IPS DF 6.9 (cell line): ENCODE measurements at regions not wholly inside any gene's neighbourhood (a gene's known extent, or its start where the extent isn't known, plus 50 kb on each side); places are given as distances from the start of the nearest gene placed in this dataset.

Experiments used
- DNase-seq: peaks from one replicate; pipeline ENCODE4 v3.0.0-alpha.2; 2013; ENCODE audit warnings: low read depth, low spot score
- H3K27ac ChIP-seq: one replicate; pipeline ENCODE4 v1.5.1; 2013; ENCODE audit warnings: low read length, control low read depth
- H3K27me3 ChIP-seq: 2 replicates; pipeline ENCODE4 v1.6.1; 2013; ENCODE audit warnings: mild to moderate bottlenecking, low read length; ENCODE audit not compliant: control insufficient read depth, insufficient read depth
- H3K36me3 ChIP-seq: 2 replicates; pipeline ENCODE4 v1.6.1; 2013; ENCODE audit warnings: low read length; ENCODE audit not compliant: control insufficient read depth, insufficient read depth
- H3K4me1 ChIP-seq: 2 replicates; pipeline ENCODE4 v1.6.1; 2013; ENCODE audit warnings: low read length; ENCODE audit not compliant: control insufficient read depth, insufficient read depth
- H3K4me3 ChIP-seq: 2 replicates; pipeline ENCODE4 v1.5.1; 2013; ENCODE audit warnings: mild to moderate bottlenecking, low read length
- H3K9me3 ChIP-seq: 2 replicates; pipeline ENCODE4 v1.6.1; 2013; ENCODE audit warnings: low read length, inconsistent platforms; ENCODE audit not compliant: control insufficient read depth, insufficient read depth
- WGBS: extraction: QIAGEN DNeasy Blood & Tissue Kit; methylation state at CpG from one replicate; pipeline ENCODE4 v1.1.7; 2013; ENCODE audit warnings: mixed read lengths, missing lambda C conversion rate; ENCODE audit not compliant: insufficient read length, insufficient coverage; 5-methylcytosine and 5-hydroxymethylcytosine counted together

DNA sequence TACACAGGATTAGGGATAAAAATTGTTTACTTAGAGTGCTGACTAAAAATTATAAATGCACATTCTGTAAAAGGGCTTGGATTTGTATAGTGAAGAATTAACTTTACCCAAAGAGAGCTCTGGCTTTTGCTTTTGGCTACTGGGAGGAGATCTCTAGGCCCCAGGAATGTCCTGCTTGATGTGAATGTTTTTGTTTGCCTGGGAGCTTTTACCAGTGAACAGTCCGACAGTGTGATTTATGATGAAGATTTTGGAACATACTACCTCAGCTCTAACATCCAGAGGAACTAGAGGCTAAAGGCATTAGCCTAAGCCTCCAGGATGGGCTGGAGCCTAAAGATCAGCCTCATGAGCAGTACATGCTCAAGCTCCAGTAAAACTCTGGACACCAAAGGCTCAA lies 103.7 kb upstream of the RFX3 start:
- no peak overlapping the region for H3K27ac ChIP-seq
- DNase-seq = no peak
- no CpG with 5 or more reads among the region's 1 CpG for WGBS
- H3K27me3 ChIP-seq = no peaks in the 10 kb centered on the region
- no peaks in the 10 kb centered on the region for H3K9me3 ChIP-seq
- H3K36me3 ChIP-seq = no peaks in the 10 kb centered on the region
- no peaks in the 10 kb centered on the region for H3K4me1 ChIP-seq
- H3K4me3 ChIP-seq = no peak overlapping the region

DNA sequence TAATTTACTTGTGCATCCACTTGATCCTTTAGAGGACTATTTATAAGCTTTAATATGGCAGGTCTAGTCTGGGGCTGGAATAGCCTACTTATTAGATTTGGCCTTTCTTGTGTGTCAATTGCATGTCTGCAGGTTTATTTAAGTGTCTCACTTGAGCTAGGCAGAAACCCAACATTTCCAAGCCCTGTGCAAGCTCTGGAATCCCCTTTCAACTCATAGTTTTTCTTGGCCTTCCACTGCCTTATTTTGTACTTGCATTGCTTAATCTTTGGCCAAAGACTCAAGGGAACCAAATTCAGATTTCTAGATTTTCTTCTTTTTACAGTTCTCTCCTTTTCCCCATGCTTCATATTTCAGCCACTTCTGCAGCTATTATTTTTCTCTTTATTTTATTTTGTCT lies 102.4 kb upstream of the RFX3 start:
- no peak overlapping the region for H3K27ac ChIP-seq
- DNase-seq = no peak
- H3K4me1 ChIP-seq = no peaks in the 10 kb centered on the region
- no peaks in the 10 kb centered on the region for H3K36me3 ChIP-seq
- no peaks in the 10 kb centered on the region for H3K27me3 ChIP-seq
- no peaks in the 10 kb centered on the region for H3K9me3 ChIP-seq
- H3K4me3 ChIP-seq = no peak overlapping the region

DNA sequence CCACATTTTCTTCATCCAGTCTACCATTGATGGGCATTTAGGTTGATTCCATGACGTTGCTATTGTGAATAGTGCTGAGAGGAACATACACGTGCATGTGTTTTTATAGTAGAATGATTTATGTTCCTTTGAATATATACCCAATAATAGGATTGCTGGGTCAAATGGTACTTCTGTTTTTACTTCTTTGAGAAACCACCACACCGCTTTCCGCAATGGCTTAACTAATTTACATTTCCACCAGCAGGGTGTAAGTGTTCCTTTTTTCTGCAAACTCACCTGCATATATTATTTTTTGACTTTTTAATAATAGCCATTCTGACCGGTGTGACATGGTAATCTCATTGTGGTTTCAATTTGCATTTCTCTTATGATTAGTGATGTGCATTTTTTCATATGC lies 82.2 kb upstream of the RFX3 start:
- no CpG with 5 or more reads among the region's 5 CpGs for WGBS

DNA sequence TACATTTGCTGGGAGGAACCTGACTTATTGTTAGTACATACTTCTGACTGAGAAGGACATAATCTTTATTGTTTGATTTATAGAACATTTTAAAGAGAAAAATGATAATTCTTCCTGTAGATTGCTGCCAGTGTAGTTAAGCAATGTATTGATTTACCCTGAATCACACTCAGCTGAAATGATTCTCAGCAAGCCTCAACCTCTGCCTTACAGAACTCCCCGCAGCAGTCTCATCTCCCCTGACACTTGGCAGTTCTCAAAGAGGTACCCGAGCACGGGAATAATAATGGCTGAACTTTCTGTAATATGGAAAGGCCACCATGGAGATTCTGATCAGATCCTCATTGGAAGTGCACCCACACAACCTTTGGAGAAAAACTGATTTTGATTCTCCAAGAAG lies 74.9 kb upstream of the RFX3 start:
- H3K27ac ChIP-seq = no peak overlapping the region
- H3K27me3 ChIP-seq = no peaks in the 10 kb centered on the region
- DNase-seq = no peak
- H3K36me3 ChIP-seq = no peaks in the 10 kb centered on the region
- H3K9me3 ChIP-seq = no peaks in the 10 kb centered on the region
- H3K4me3 ChIP-seq = no peak overlapping the region
- H3K4me1 ChIP-seq = no peaks in the 10 kb centered on the region
- WGBS = no CpG with 5 or more reads among the region's 3 CpGs

More for the DNA sequence above, 82.2 kb upstream of the RFX3 start:
- no peak overlapping the region for H3K27ac ChIP-seq
- no peaks in the 10 kb centered on the region for H3K36me3 ChIP-seq
- H3K4me1 ChIP-seq = no peaks in the 10 kb centered on the region
- H3K4me3 ChIP-seq = no peak overlapping the region
- H3K27me3 ChIP-seq = no peaks in the 10 kb centered on the region
- no peak for DNase-seq
- no peaks in the 10 kb centered on the region for H3K9me3 ChIP-seq

DNA sequence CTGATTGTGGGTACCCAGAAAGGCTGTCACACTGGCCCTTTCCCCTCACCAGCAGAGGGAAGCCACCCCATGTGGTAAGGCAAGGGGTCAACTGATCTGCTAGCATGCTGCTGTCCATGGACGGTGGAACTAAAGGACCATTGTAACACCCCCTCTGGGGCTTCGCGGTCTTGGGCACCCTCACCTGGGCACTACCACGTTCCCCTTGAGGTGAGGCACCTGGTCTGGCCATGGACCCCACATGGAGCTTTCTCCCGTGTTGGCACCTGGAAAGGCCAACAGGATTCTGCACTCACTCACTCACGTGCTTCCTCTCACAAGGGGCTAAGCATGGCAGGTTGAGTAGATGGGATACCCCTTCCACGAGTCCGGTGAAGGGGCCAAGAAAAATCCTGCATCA lies 72.0 kb upstream of the RFX3 start:
- WGBS = no CpG with 5 or more reads among the region's 8 CpGs
- H3K27ac ChIP-seq = no peak overlapping the region
- H3K9me3 ChIP-seq = no peaks in the 10 kb centered on the region
- H3K36me3 ChIP-seq = no peaks in the 10 kb centered on the region
- H3K4me1 ChIP-seq = no peaks in the 10 kb centered on the region
- no peak for DNase-seq
- H3K27me3 ChIP-seq = no peaks in the 10 kb centered on the region
- no peak overlapping the region for H3K4me3 ChIP-seq

DNA sequence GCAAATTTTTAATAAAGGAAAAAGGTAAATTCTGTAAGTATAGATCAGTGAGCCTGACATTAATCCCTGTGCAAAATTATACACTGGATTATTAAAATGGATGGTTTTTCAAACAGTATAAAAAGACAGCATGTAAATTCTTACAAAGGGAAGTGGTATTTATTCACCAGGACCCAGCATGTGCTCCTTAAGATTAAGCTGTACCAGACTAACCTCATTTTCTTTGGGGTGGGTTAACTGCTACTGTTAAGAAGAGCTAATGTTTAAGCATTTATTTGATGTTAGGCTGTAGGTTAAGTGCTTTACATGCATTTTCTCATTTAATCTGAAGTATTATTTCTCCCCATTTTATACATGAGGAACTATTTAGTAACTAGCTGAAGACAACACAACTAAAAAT lies 60.3 kb upstream of the RFX3 start:
- no peak overlapping the region for H3K27ac ChIP-seq
- no peaks in the 10 kb centered on the region for H3K36me3 ChIP-seq
- no peak overlapping the region for H3K4me3 ChIP-seq
- no peak for DNase-seq
- H3K27me3 ChIP-seq = no peaks in the 10 kb centered on the region
- H3K9me3 ChIP-seq = no peaks in the 10 kb centered on the region
- H3K4me1 ChIP-seq = no peaks in the 10 kb centered on the region

DNA sequence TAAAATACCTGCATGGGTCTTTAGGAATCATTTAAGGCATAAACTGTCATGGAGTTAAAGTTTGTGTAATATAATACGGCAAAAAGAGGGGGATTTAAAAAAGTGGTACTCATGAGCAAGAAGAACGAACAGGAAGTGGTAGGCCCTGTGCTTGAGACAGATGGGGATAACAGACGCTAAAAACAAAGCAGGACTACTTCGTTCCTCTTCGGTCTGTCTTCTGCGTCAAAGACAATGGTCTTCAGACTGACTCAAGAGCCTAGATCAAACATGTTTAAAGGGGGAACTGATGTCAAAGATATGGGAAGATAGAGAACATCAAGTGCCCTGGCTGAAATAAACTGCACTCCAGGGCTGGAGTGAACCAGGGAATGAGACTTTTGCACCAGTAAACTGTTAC lies 59.8 kb upstream of the RFX3 start:
- Histone ChIP-seq H3K27me3 (no peaks in the 10 kb centered on the region), H3K9me3 (no peaks in the 10 kb centered on the region), H3K36me3 (no peaks in the 10 kb centered on the region), H3K27ac (no peak overlapping the region), H3K4me1 (no peaks in the 10 kb centered on the region), H3K4me3 (no peak overlapping the region)
- WGBS = no CpG with 5 or more reads among the region's 6 CpGs
- DNase-seq = no peak

DNA sequence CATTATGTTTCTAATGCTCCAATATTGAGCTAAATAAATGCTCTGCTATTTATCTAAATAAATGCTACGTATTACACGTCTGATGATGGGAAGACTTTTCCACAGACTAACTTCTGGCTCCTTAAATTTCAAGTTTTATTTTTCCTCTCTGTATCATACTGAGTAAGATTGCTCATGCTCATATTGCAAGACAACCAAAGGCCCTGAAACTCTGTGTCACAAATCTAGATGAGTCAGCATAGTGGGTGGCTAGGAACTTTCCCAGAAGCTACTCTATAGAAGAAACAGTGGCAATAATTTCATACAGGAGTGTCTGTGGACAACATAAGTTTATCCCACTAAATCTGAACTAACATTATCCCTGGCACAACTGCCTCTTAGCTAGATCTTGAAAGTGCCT lies 53.0 kb upstream of the RFX3 start:
- no CpG with 5 or more reads among the region's 2 CpGs for WGBS
- Histone ChIP-seq H3K4me1 (no peaks in the 10 kb centered on the region), H3K9me3 (no peaks in the 10 kb centered on the region), H3K36me3 (no peaks in the 10 kb centered on the region), H3K27ac (no peak overlapping the region), H3K4me3 (no peak overlapping the region), H3K27me3 (no peaks in the 10 kb centered on the region)
- no peak for DNase-seq

DNA sequence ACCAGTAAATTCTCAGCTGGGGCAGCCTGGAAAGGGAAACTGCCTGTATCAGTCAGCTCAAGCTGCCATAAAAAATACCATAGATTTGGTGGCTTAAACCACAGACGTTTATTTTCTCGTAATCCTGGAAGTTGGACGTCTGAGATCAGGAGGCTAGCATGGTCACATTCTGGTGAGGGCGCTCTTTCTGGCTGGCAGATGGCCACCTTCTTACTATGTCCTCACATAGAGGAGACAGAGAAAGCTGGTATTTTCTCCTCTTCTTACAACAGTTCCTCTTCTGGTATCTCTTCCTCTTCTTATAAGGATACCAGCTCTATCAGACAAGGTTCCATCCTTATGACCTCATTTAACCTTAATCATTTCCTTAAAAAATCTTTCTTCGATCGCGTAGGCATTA lies 50.5 kb upstream of the RFX3 start:
- no peak for DNase-seq
- WGBS = 100% methylated on average over 1 of the region's 7 CpGs
- Histone ChIP-seq H3K4me1 (no peaks in the 10 kb centered on the region), H3K27me3 (no peaks in the 10 kb centered on the region), H3K27ac (no peak overlapping the region), H3K9me3 (no peaks in the 10 kb centered on the region), H3K36me3 (no peaks in the 10 kb centered on the region), H3K4me3 (no peak overlapping the region)

DNA sequence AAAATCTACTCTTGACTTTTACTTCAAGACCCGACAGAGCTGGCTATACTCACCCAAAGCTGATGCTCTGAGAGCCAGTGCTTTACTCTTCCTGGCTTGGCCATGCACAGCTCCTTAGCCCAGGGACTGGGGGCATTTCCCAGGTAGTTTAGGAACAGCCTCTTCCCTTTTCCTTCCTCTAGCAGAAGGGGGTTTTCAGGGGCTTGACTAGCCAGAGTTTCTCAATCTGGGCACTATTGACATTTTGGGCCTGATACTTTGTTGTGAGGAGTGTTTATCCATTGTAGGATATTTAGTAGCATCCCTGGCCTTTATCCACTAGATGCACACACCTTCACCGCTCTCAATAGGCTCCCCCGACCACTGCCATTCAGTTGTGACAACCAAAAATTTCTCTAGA lies 50.0 kb upstream of the RFX3 start:
- H3K36me3 ChIP-seq = no peaks in the 10 kb centered on the region
- H3K4me3 ChIP-seq = no peak overlapping the region
- no peaks in the 10 kb centered on the region for H3K9me3 ChIP-seq
- no peak overlapping the region for H3K27ac ChIP-seq
- no peaks in the 10 kb centered on the region for H3K4me1 ChIP-seq
- no CpG with 5 or more reads among the region's 3 CpGs for WGBS
- no peak for DNase-seq
- no peaks in the 10 kb centered on the region for H3K27me3 ChIP-seq
